H9 (cell line): ENCODE measurements at regions not wholly inside any gene's neighbourhood (a gene's known extent, or its start where the extent isn't known, plus 50 kb on each side); places are given as distances from the start of the nearest gene placed in this dataset.

Source experiments
- DNase-seq: peaks from one replicate; pipeline ENCODE4 v3.0.0-alpha.2; 2017
- H2AFZ ChIP-seq: one replicate; pipeline ENCODE4 v1.6.1; 2013; ENCODE audit warnings: mild to moderate bottlenecking, low read length, control low read depth, moderate library complexity
- H2AK5ac ChIP-seq: 2 replicates; pipeline ENCODE4 v1.6.1; 2013; ENCODE audit warnings: low read length, control low read depth, mixed read lengths; ENCODE audit not compliant: insufficient read length
- H2BK120ac ChIP-seq: one replicate; pipeline ENCODE4 v1.6.1; 2013; ENCODE audit warnings: low read depth, mild to moderate bottlenecking, low read length, control low read depth, inconsistent platforms; ENCODE audit not compliant: poor library complexity, severe bottlenecking
- H2BK12ac ChIP-seq: 2 replicates; pipeline ENCODE4 v1.6.1; 2013; ENCODE audit warnings: low read length, control low read depth, mixed read lengths, low read depth; ENCODE audit not compliant: insufficient read length
- H2BK15ac ChIP-seq: 2 replicates; pipeline ENCODE4 v1.6.1; 2013; ENCODE audit warnings: low read depth, low read length, control low read depth
- H2BK20ac ChIP-seq: one replicate; pipeline ENCODE4 v1.6.1; 2013; ENCODE audit warnings: low read depth, mild to moderate bottlenecking, low read length, control low read depth, inconsistent platforms; ENCODE audit not compliant: poor library complexity, severe bottlenecking
- H2BK5ac ChIP-seq: 2 replicates; pipeline ENCODE4 v1.6.1; 2013; ENCODE audit warnings: low read length, control low read depth, mixed read lengths; ENCODE audit not compliant: insufficient read length
- H3K14ac ChIP-seq: 2 replicates; pipeline ENCODE4 v1.6.1; 2013; ENCODE audit warnings: low read length, control low read depth; ENCODE audit not compliant: insufficient read depth
- H3K18ac ChIP-seq: 2 replicates; pipeline ENCODE4 v1.6.1; 2013; ENCODE audit warnings: low read depth, mild to moderate bottlenecking, mixed read lengths, low read length, control low read depth; ENCODE audit not compliant: insufficient read length
- H3K23ac ChIP-seq: 2 replicates; pipeline ENCODE4 v1.6.1; 2013; ENCODE audit warnings: low read length, control low read depth, mixed read lengths, low read depth; ENCODE audit not compliant: insufficient read length
- H3K23me2 ChIP-seq: 2 replicates; pipeline ENCODE4 v1.6.1; 2013; ENCODE audit warnings: low read depth, mild to moderate bottlenecking, mixed read lengths, low read length, control low read depth; ENCODE audit not compliant: insufficient read length, poor library complexity, severe bottlenecking
- H3K27ac ChIP-seq: 2 replicates; pipeline ENCODE4 v1.5.1; 2013; ENCODE audit warnings: low read length, control low read depth, mixed read lengths, low read depth; ENCODE audit not compliant: insufficient read length
- H3K27me3 ChIP-seq: 2 replicates; pipeline ENCODE4 v1.6.1; 2013; ENCODE audit warnings: low read length, control low read depth, inconsistent platforms; ENCODE audit not compliant: insufficient read depth
- H3K4ac ChIP-seq: 2 replicates; pipeline ENCODE4 v1.6.1; 2013; ENCODE audit warnings: low read depth, mild to moderate bottlenecking, control low read depth, inconsistent platforms, low read length, moderate library complexity
- H3K4me1 ChIP-seq: 2 replicates; pipeline ENCODE4 v1.6.1; 2013; ENCODE audit warnings: low read length, control low read depth, inconsistent platforms; ENCODE audit not compliant: insufficient read depth
- H3K4me2 ChIP-seq: 2 replicates; pipeline ENCODE4 v1.6.1; 2013; ENCODE audit warnings: low read length, control low read depth, mixed read lengths; ENCODE audit not compliant: insufficient read length, insufficient read depth
- H3K56ac ChIP-seq: 2 replicates; pipeline ENCODE4 v1.6.1; 2013; ENCODE audit warnings: low read depth, mild to moderate bottlenecking, mixed read lengths, low read length, control low read depth; ENCODE audit not compliant: insufficient read length
- H3K79me1 ChIP-seq: 2 replicates; pipeline ENCODE4 v1.6.1; 2013; ENCODE audit warnings: low read depth, mild to moderate bottlenecking, moderate library complexity, low read length, control low read depth, inconsistent platforms; ENCODE audit not compliant: insufficient read depth, poor library complexity, severe bottlenecking
- H3K79me2 ChIP-seq: 2 replicates; pipeline ENCODE4 v1.6.1; 2013; ENCODE audit warnings: low read length, control low read depth, inconsistent platforms; ENCODE audit not compliant: insufficient read depth
- H3K9ac ChIP-seq: 2 replicates; pipeline ENCODE4 v1.6.1; 2013; ENCODE audit warnings: low read length, control low read depth, mixed read lengths; ENCODE audit not compliant: insufficient read length; ENCODE audit errors: extremely low read depth
- H3K9me3 ChIP-seq: one replicate; pipeline ENCODE4 v1.6.1; 2013; ENCODE audit warnings: low read depth, low read length, inconsistent platforms; ENCODE audit not compliant: control insufficient read depth
- H3T11ph ChIP-seq: one replicate; pipeline ENCODE4 v1.6.1; 2013; ENCODE audit warnings: mild to moderate bottlenecking, low read length, control low read depth, inconsistent platforms
- H4K20me1 ChIP-seq: one replicate; pipeline ENCODE4 v1.6.1; 2013; ENCODE audit not compliant: control insufficient read depth, insufficient read length, insufficient read depth
- H4K5ac ChIP-seq: 2 replicates; pipeline ENCODE4 v1.6.1; 2013; ENCODE audit warnings: low read depth, mild to moderate bottlenecking, mixed read lengths, low read length, control low read depth; ENCODE audit not compliant: insufficient read length
- H4K8ac ChIP-seq: replicated peaks from 2 replicates; pipeline ENCODE4 v1.6.1; 2013; ENCODE audit warnings: low read length, control low read depth, mixed read lengths, low read depth; ENCODE audit not compliant: insufficient read length
- H4K91ac ChIP-seq: 2 replicates; pipeline ENCODE4 v1.6.1; 2013; ENCODE audit warnings: low read depth, mild to moderate bottlenecking, moderate library complexity, mixed read lengths, low read length, control low read depth; ENCODE audit not compliant: insufficient read length
- H3K27ac Mint-ChIP-seq, 3 experiments: 2 replicates in 2 of 3; 3 replicates in 1 of 3; pipeline ENCODE4 v1.8.0; 2020 to 2021; ENCODE audit warnings: mixed read lengths in 3 of 3, mild to moderate bottlenecking in 1 of 3, moderate library complexity in 1 of 3
- H3K27me3 Mint-ChIP-seq: 2 replicates; pipeline ENCODE4 v1.8.0; 2021; ENCODE audit warnings: low read depth, mild to moderate bottlenecking, moderate library complexity, mixed read lengths
- H3K36me3 Mint-ChIP-seq, 3 experiments: 2 replicates in 2 of 3; 3 replicates in 1 of 3; pipeline ENCODE4 v1.8.0; 2020 to 2021; ENCODE audit warnings: low read depth in 3 of 3, mixed read lengths in 3 of 3; ENCODE audit not compliant: insufficient read depth in 1 of 3
- H3K4me1 Mint-ChIP-seq, 2 experiments: 2 replicates each; pipeline ENCODE4 v1.8.0; 2020; ENCODE audit warnings: mixed read lengths in 2 of 2
- H3K4me3 Mint-ChIP-seq, 2 experiments: 2 replicates in 1 of 2; 3 replicates in 1 of 2; pipeline ENCODE4 v1.8.0; 2020 to 2021; ENCODE audit warnings: mild to moderate bottlenecking in 2 of 2, mixed read lengths in 2 of 2, moderate library complexity in 1 of 2
- H3K9me3 Mint-ChIP-seq, 2 experiments: 2 replicates in 1 of 2; 3 replicates in 1 of 2; pipeline ENCODE4 v1.8.0; 2020; ENCODE audit warnings: mild to moderate bottlenecking in 2 of 2, mixed read lengths in 2 of 2, moderate library complexity in 1 of 2
- WGBS: extraction: QIAGEN DNeasy Blood & Tissue Kit; methylation state at CpG from one replicate; pipeline ENCODE4 v1.1.7; 2013; ENCODE audit warnings: missing lambda C conversion rate, low lambda C conversion rate, mixed read lengths; ENCODE audit not compliant: insufficient read length; ENCODE audit errors: extremely low coverage; 5-methylcytosine and 5-hydroxymethylcytosine counted together
- TF ChIP-seq, protein P1 (sequence below): fragments of 200-600 bp; sonication (generic); conservative IDR thresholded peaks from 3 replicates; pipeline ENCODE4 v1.8.0; 2021; ENCODE audit warnings: antibody characterized with exemption, mild to moderate bottlenecking

DNA sequence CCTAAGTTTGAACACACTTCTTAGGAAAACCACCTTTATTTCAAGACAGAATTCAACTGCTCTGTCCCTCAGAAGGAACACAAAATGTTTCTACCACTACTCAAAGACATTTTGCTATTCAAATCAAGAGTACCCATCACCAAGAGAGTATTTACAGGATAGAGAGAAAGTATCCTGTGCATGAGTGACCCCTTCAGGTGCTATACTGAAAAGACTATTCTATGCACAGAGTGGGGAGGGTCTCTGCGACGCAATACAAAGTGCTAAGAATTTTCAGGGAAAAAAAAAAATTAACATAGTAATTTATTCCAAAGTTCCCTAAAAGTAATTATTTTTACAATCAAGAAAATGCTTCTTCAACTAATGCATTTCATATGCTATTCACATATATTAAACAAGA is 346.4 kb upstream of the FAM241A start:
- no peak overlapping the region for H3K27ac ChIP-seq
- Mint-ChIP-seq H3K27me3 (peaks cover 9% of the 10 kb centered on the region), H3K9me3 (no peaks in the 10 kb centered on the region), H3K4me3 (no peak overlapping the region), H3K36me3 (no peaks in the 10 kb centered on the region), H3K27ac (no peak overlapping the region), H3K4me1 (peaks cover 11 to 12% of the 10 kb centered on the region in 2 experiments)
- no peak overlapping the region for H2BK20ac ChIP-seq
- H2AK5ac ChIP-seq = no peak overlapping the region
- whole genome bisulfite sequencing = no CpG with 5 or more reads among the region's 2 CpGs
- H2BK5ac ChIP-seq = no peak overlapping the region
- TF ChIP-seq, protein P1, sequence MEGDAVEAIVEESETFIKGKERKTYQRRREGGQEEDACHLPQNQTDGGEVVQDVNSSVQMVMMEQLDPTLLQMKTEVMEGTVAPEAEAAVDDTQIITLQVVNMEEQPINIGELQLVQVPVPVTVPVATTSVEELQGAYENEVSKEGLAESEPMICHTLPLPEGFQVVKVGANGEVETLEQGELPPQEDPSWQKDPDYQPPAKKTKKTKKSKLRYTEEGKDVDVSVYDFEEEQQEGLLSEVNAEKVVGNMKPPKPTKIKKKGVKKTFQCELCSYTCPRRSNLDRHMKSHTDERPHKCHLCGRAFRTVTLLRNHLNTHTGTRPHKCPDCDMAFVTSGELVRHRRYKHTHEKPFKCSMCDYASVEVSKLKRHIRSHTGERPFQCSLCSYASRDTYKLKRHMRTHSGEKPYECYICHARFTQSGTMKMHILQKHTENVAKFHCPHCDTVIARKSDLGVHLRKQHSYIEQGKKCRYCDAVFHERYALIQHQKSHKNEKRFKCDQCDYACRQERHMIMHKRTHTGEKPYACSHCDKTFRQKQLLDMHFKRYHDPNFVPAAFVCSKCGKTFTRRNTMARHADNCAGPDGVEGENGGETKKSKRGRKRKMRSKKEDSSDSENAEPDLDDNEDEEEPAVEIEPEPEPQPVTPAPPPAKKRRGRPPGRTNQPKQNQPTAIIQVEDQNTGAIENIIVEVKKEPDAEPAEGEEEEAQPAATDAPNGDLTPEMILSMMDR = peak; percentile 75
- no peak overlapping the region for H3K9ac ChIP-seq
- DNase-seq = no peak
- H2AFZ ChIP-seq = no peak overlapping the region
- no peaks in the 10 kb centered on the region for H3K27me3 ChIP-seq
- no peak overlapping the region for H2BK15ac ChIP-seq
- no peak overlapping the region for H3K23ac ChIP-seq
- no peak overlapping the region for H3K4me2 ChIP-seq
- H4K8ac ChIP-seq = no peak overlapping the region
- H3K9me3 ChIP-seq = no peaks in the 10 kb centered on the region
- H3K4me1 ChIP-seq = no peaks in the 10 kb centered on the region; the same call in 1 of the 2 replicates
- H4K5ac ChIP-seq = no peak overlapping the region
- no peak overlapping the region for H3K56ac ChIP-seq
- H4K20me1 ChIP-seq = no peaks in the 10 kb centered on the region
- H3K79me2 ChIP-seq = no peaks in the 10 kb centered on the region
- no peaks in the 10 kb centered on the region for H3K23me2 ChIP-seq
- H3T11ph ChIP-seq = no peak overlapping the region
- H2BK120ac ChIP-seq = no peak overlapping the region
- H3K14ac ChIP-seq = no peak overlapping the region
- H4K91ac ChIP-seq = no peak overlapping the region
- no peak overlapping the region for H2BK12ac ChIP-seq
- H3K79me1 ChIP-seq = no peaks in the 10 kb centered on the region
- no peak overlapping the region for H3K4ac ChIP-seq
- no peak overlapping the region for H3K18ac ChIP-seq
